H1 (cell line): ENCODE measurements at regions not wholly inside any gene's neighbourhood (a gene's known extent, or its start where the extent isn't known, plus 50 kb on each side); places are given as distances from the start of the nearest gene placed in this dataset.

ENCODE experiments used
- CTCF ChIA-PET: fragments of 300-600 bp; sonication (Branson Sonifier 250); formaldehyde crosslinking; loops from one replicate; lab custom pipeline; 2021; ENCODE audit not compliant: partially characterized antibody; lab: Charles Lee
- POLR2A ChIA-PET: fragments of 300-600 bp; sonication (Branson Sonifier 250); formaldehyde crosslinking; loops from one replicate; lab custom pipeline; 2021; ENCODE audit warnings: inconsistent platforms; ENCODE audit not compliant: partially characterized antibody; lab: Charles Lee
- DNase-seq, 2 experiments: peaks; one replicate each; pipeline versions ENCODE4 v3.0.0 to v3.0.0-alpha.2; 2010 to 2022; ENCODE audit warnings: low spot score in 2 of 2, low read depth in 1 of 2, mixed read lengths in 1 of 2
- FAIRE-seq: peaks from 2 replicates; lab custom pipeline; 2011; peaks lifted over from hg19 to GRCh38; lab: Jason Lieb, UNC
- H2AFZ ChIP-seq: 2 replicates; pipeline ENCODE4 v1.8.1; 2012; ENCODE audit warnings: low read length, inconsistent platforms
- H2AK5ac ChIP-seq: 2 replicates; pipeline ENCODE4 v1.6.1; 2013; ENCODE audit warnings: low read depth, low read length
- H2BK120ac ChIP-seq: replicated peaks from 2 replicates; pipeline ENCODE3; 2013; ENCODE audit warnings: low read depth, low read length, inconsistent platforms
- H2BK12ac ChIP-seq: 2 replicates; pipeline ENCODE4 v1.6.1; 2013; ENCODE audit warnings: low read depth, low read length
- H2BK15ac ChIP-seq: 2 replicates; pipeline ENCODE4 v1.6.1; 2013; ENCODE audit warnings: low read length
- H2BK20ac ChIP-seq: 2 replicates; pipeline ENCODE4 v1.6.1; 2013; ENCODE audit warnings: low read length
- H2BK5ac ChIP-seq: 2 replicates; pipeline ENCODE4 v1.6.1; 2013; ENCODE audit warnings: low read depth, low read length
- H3K14ac ChIP-seq: 2 replicates; pipeline ENCODE4 v1.6.1; 2013; ENCODE audit warnings: inconsistent platforms; ENCODE audit not compliant: insufficient read length
- H3K18ac ChIP-seq: 2 replicates; pipeline ENCODE4 v1.6.1; 2013; ENCODE audit warnings: low read length; ENCODE audit errors: extremely low read depth
- H3K23ac ChIP-seq: 2 replicates; pipeline ENCODE4 v1.6.1; 2013; ENCODE audit warnings: inconsistent platforms; ENCODE audit not compliant: insufficient read length
- H3K23me2 ChIP-seq: 2 replicates; pipeline ENCODE4 v1.6.1; 2013; ENCODE audit warnings: low read depth, low read length
- H3K27ac ChIP-seq: 2 replicates; pipeline ENCODE4 v1.6.1; 2011; ENCODE audit warnings: low read depth, low read length, inconsistent platforms
- H3K27me3 ChIP-seq, 4 experiments: replicated peaks in 1 of 4; 1 replicate in 1 of 4; 2 replicates in 3 of 4; pipeline versions ENCODE4 v1.6.1 to v1.8.1; 2011 to 2013; ENCODE audit warnings: low read length in 3 of 4, mild to moderate bottlenecking in 3 of 4, inconsistent platforms in 2 of 4, mixed read lengths in 2 of 4, moderate library complexity in 1 of 4; ENCODE audit not compliant: control insufficient read depth in 3 of 4, insufficient read depth in 3 of 4; ENCODE audit errors: extremely low read depth in 1 of 4
- H3K36me3 ChIP-seq, 4 experiments: 2 replicates each; pipeline versions ENCODE4 v1.6.1 to v1.8.1; 2011 to 2013; ENCODE audit warnings: mild to moderate bottlenecking in 4 of 4, low read length in 3 of 4, moderate library complexity in 2 of 4, control low read depth in 1 of 4, inconsistent platforms in 1 of 4; ENCODE audit not compliant: insufficient read depth in 4 of 4, control insufficient read depth in 2 of 4
- H3K4ac ChIP-seq: replicated peaks from 2 replicates; pipeline ENCODE3; 2013; ENCODE audit warnings: low read length, low read depth, mixed read lengths, inconsistent platforms; ENCODE audit not compliant: insufficient read length
- H3K4me1 ChIP-seq, 4 experiments: replicated peaks in 1 of 4; 1 replicate in 1 of 4; 2 replicates in 3 of 4; pipeline versions ENCODE4 v1.6.1 to v1.8.1; 2011 to 2013; ENCODE audit warnings: low read length in 3 of 4, inconsistent platforms in 2 of 4, mixed read lengths in 1 of 4; ENCODE audit not compliant: insufficient read depth in 4 of 4, control insufficient read depth in 3 of 4
- H3K4me2 ChIP-seq, 2 experiments: 2 replicates each; pipeline versions ENCODE4 v1.6.1 to v1.8.1; 2011 to 2013; ENCODE audit warnings: low read depth in 2 of 2, low read length in 2 of 2, control low read depth in 1 of 2, inconsistent platforms in 1 of 2, mild to moderate bottlenecking in 1 of 2; ENCODE audit not compliant: insufficient read depth in 1 of 2
- H3K4me3 ChIP-seq, 4 experiments: fragments of 200-600, 300-600 bp in 1 of 4; sonication (generic), shearing (Covaris generic), sonication (Bioruptor Twin) in 1 of 4; 2 replicates each; pipeline versions ENCODE4 v1.5.1 to v1.8.1; 2011 to 2016; ENCODE audit warnings: low read length in 4 of 4, low read depth in 3 of 4, control low read depth in 2 of 4, inconsistent platforms in 2 of 4, mild to moderate bottlenecking in 2 of 4, mixed read lengths in 1 of 4, moderate library complexity in 1 of 4; ENCODE audit not compliant: insufficient read depth in 2 of 4; ENCODE audit errors: extremely low read depth in 1 of 4
- H3K56ac ChIP-seq: replicated peaks from 2 replicates; pipeline ENCODE3; 2013; ENCODE audit warnings: low read depth, mild to moderate bottlenecking, mixed read lengths, low read length, inconsistent platforms; ENCODE audit not compliant: insufficient read length
- H3K79me1 ChIP-seq: 2 replicates; pipeline ENCODE4 v1.6.1; 2013; ENCODE audit warnings: low read depth, low read length, control low read depth
- H3K79me2 ChIP-seq, 2 experiments: 2 replicates each; pipeline versions ENCODE4 v1.6.1 to v1.8.1; 2012 to 2013; ENCODE audit warnings: low read length in 2 of 2, mild to moderate bottlenecking in 2 of 2, inconsistent platforms in 1 of 2; ENCODE audit not compliant: insufficient read depth in 2 of 2, control insufficient read depth in 1 of 2
- H3K9ac ChIP-seq, 4 experiments: replicated peaks in 1 of 4; 1 replicate in 1 of 4; 2 replicates in 3 of 4; pipeline versions ENCODE4 v1.6.1 to v1.8.1; 2011 to 2013; ENCODE audit warnings: low read depth in 3 of 4, low read length in 3 of 4, control low read depth in 2 of 4, mild to moderate bottlenecking in 2 of 4, moderate library complexity in 2 of 4, inconsistent platforms in 1 of 4; ENCODE audit errors: extremely low read depth in 1 of 4
- H3K9me3 ChIP-seq, 2 experiments: 2 replicates each; pipeline versions ENCODE4 v1.6.1 to v1.8.1; 2012 to 2013; ENCODE audit warnings: mild to moderate bottlenecking in 2 of 2, moderate library complexity in 2 of 2, control low read depth in 1 of 2, inconsistent platforms in 1 of 2, low read depth in 1 of 2, low read length in 1 of 2, mixed read lengths in 1 of 2; ENCODE audit not compliant: insufficient read depth in 2 of 2
- H4K20me1 ChIP-seq, 2 experiments: replicated peaks in 1 of 2; 2 replicates each; pipeline versions ENCODE3 to v1.8.1; 2011 to 2013; ENCODE audit warnings: inconsistent platforms in 2 of 2, low read length in 2 of 2, mild to moderate bottlenecking in 1 of 2; ENCODE audit not compliant: insufficient read depth in 2 of 2, control insufficient read depth in 1 of 2
- H4K5ac ChIP-seq: 2 replicates; pipeline ENCODE4 v1.6.1; 2013; ENCODE audit warnings: low read length, low read depth, mixed read lengths, inconsistent platforms; ENCODE audit not compliant: insufficient read length
- H4K8ac ChIP-seq: 2 replicates; pipeline ENCODE4 v1.8.0; 2013; ENCODE audit warnings: mild to moderate bottlenecking, moderate library complexity, low read length, inconsistent platforms; ENCODE audit not compliant: insufficient read depth; ENCODE audit errors: extremely low read depth
- H4K91ac ChIP-seq: replicated peaks from 2 replicates; pipeline ENCODE3; 2013; ENCODE audit warnings: low read length, mixed read lengths, inconsistent platforms; ENCODE audit not compliant: insufficient read length
- EP300 ChIP-seq, 2 experiments: IDR thresholded peaks; 1 replicate in 1 of 2; 2 replicates in 1 of 2; pipeline ENCODE4 v1.6.1; 2011 to 2012; ENCODE audit warnings: low read depth in 2 of 2, low read length in 2 of 2, mild to moderate bottlenecking in 2 of 2, borderline replicate concordance in 1 of 2, inconsistent platforms in 1 of 2, moderate library complexity in 1 of 2
- FOSL1 ChIP-seq: IDR thresholded peaks from 2 replicates; pipeline ENCODE4 v1.6.1; 2011; ENCODE audit warnings: mild to moderate bottlenecking, low read depth, low read length, moderate library complexity; ENCODE audit not compliant: insufficient read depth
- GTF2F1 ChIP-seq: IDR thresholded peaks from 2 replicates; pipeline ENCODE4 v1.6.1; 2012; ENCODE audit warnings: low read depth, low read length, improper control_type of control experiment, borderline replicate concordance
- HDAC2 ChIP-seq, 2 experiments: fragments of 300-600 bp in 1 of 2; sonication (generic) in 1 of 2; IDR thresholded peaks; 2 replicates each; pipeline ENCODE4 v1.6.1; 2011 to 2012; ENCODE audit warnings: low read depth in 2 of 2, low read length in 2 of 2, mild to moderate bottlenecking in 2 of 2, moderate library complexity in 2 of 2, borderline replicate concordance in 1 of 2, inconsistent platforms in 1 of 2
- KDM1A ChIP-seq: fragments of 200-600, 300-600 bp; sonication (generic); IDR thresholded peaks from 2 replicates; pipeline ENCODE4 v1.7.1; 2016; ENCODE audit warnings: mild to moderate bottlenecking, low read length, borderline replicate concordance
- KDM4A ChIP-seq: IDR thresholded peaks from one replicate; pipeline ENCODE4 v1.7.1; 2012; ENCODE audit warnings: low read depth, mild to moderate bottlenecking, moderate library complexity, low read length, inconsistent platforms; ENCODE audit not compliant: severe bottlenecking
- RAD21 ChIP-seq, 2 experiments: IDR thresholded peaks in 1 of 2; conservative IDR thresholded peaks in 1 of 2; 2 replicates each; pipeline ENCODE4 v1.6.1; 2011; ENCODE audit warnings: low read depth in 2 of 2, low read length in 2 of 2, improper control_type of control experiment in 1 of 2, inconsistent platforms in 1 of 2, mild to moderate bottlenecking in 1 of 2, moderate library complexity in 1 of 2
- RFX5 ChIP-seq: IDR thresholded peaks from 2 replicates; pipeline ENCODE4 v1.6.1; 2011; ENCODE audit warnings: low read depth, low read length, improper control_type of control experiment, borderline replicate concordance
- RXRA ChIP-seq: IDR thresholded peaks from 2 replicates; pipeline ENCODE4 v1.6.1; 2011; ENCODE audit warnings: low read depth, mild to moderate bottlenecking, low read length, moderate library complexity; ENCODE audit not compliant: insufficient read depth
- SIRT6 ChIP-seq: IDR thresholded peaks from one replicate; pipeline ENCODE4 v1.7.1; 2012; ENCODE audit warnings: low read length, inconsistent platforms
- SP2 ChIP-seq: IDR thresholded peaks from 2 replicates; pipeline ENCODE4 v1.6.1; 2012; ENCODE audit warnings: mild to moderate bottlenecking, low read length, inconsistent platforms
- TAF1 ChIP-seq: IDR thresholded peaks from 2 replicates; pipeline ENCODE4 v1.6.1; 2011; ENCODE audit warnings: mild to moderate bottlenecking, low read depth, low read length
- TAF7 ChIP-seq: optimal IDR thresholded peaks from 2 replicates; pipeline ENCODE3; 2011; ENCODE audit warnings: low read depth, mild to moderate bottlenecking, inconsistent platforms, low read length, moderate library complexity, borderline replicate concordance
- TCF12 ChIP-seq: IDR thresholded peaks from 2 replicates; pipeline ENCODE4 v1.6.1; 2011; ENCODE audit warnings: low read depth, mild to moderate bottlenecking, low read length

- CTCF ChIA-PET, result no interaction called here
- Histone ChIP-seq H3K9me3 (no peaks in the 10 kb centered on the region), H2BK120ac (no peak overlapping the region), H2BK5ac (no peak overlapping the region), H3K27me3 (peaks cover 0 to 1% (median 0%) of the 10 kb centered on the region in 4 experiments; a peak in 1 of 7 replicates), H3K79me1 (no peaks in the 10 kb centered on the region), H2BK20ac (no peak overlapping the region), H4K8ac (no peak overlapping the region), H2AFZ (no peak overlapping the region), H2BK12ac (no peak overlapping the region), H3K4ac (no peak overlapping the region), H3K4me1 (no peaks in the 10 kb centered on the region), H4K20me1 (no peaks in the 10 kb centered on the region), H3K9ac (no peak overlapping the region), H3K18ac (no peak overlapping the region), H4K91ac (no peak overlapping the region), H2AK5ac (no peak overlapping the region), H3K23me2 (no peaks in the 10 kb centered on the region; the same call in 1 of the 2 replicates), H3K4me3 (no peak overlapping the region), H2BK15ac (no peak overlapping the region), H3K23ac (no peak overlapping the region), H4K5ac (no peak overlapping the region), H3K56ac (no peak overlapping the region), H3K79me2 (no peaks in the 10 kb centered on the region), H3K14ac (no peak overlapping the region), H3K36me3 (no peaks in the 10 kb centered on the region), H3K4me2 (no peak overlapping the region), H3K27ac (no peak overlapping the region)
- TF ChIP-seq EP300 (IDR thresholded peaks at IDR 0.05; ENCODE audit: borderline replicate concordance in 1 of 2, low read depth in 2 of 2, low read length in 2 of 2) (no peak), RAD21 (IDR thresholded peaks at IDR 0.05 in 1 of 2, conservative IDR thresholded peaks at IDR 0.05 in 1 of 2; ENCODE audit: low read depth in 2 of 2, low read length in 2 of 2) (no peak), RXRA (no peak), SP2 (no peak), FOSL1 (no peak), RFX5 (no peak), TAF7 (no peak), TAF1 (no peak), SIRT6 (no peak), KDM4A (no peak), GTF2F1 (no peak), TCF12 (no peak), KDM1A (no peak), HDAC2 (IDR thresholded peaks at IDR 0.05; ENCODE audit: borderline replicate concordance in 1 of 2, low read depth in 2 of 2, low read length in 2 of 2) (no peak)
- no peak for FAIRE-seq
- DNase-seq, result no peak
- POLR2A ChIA-PET, result no interaction called here
Measured at GRCh38 chr13:50742968-50743367, 100.5 kb downstream of the DLEU7 start.
